Peyer's patch (tissue), 4 donors: ENCODE measurements at regions not wholly inside any gene's neighbourhood (a gene's known extent, or its start where the extent isn't known, plus 50 kb on each side); places are given as distances from the start of the nearest gene placed in this dataset.

Experiments used
- DNase-seq, 3 donors: peaks; one replicate each; pipeline ENCODE4 v3.0.0-alpha.2; 2017 to 2019
- H3K27ac ChIP-seq, 4 donors: fragments of 200-600 bp; sonication (generic); one replicate each; pipeline ENCODE4 v1.5.1; 2016 to 2019
- H3K27me3 ChIP-seq, 2 donors: fragments of 200-600 bp; sonication (generic); one replicate each; pipeline ENCODE4 v1.5.1; 2019
- H3K36me3 ChIP-seq, 3 donors: fragments of 200-600 bp; sonication (generic); one replicate each; pipeline ENCODE4 v1.5.1; 2016 to 2019
- H3K4me1 ChIP-seq, 4 donors: fragments of 200-600 bp; sonication (generic); one replicate each; pipeline ENCODE4 v1.5.1; 2016 to 2019
- H3K4me3 ChIP-seq, 4 donors: fragments of 200-600 bp; sonication (generic); 1 replicate in 3 of 4; 2 replicates in 1 of 4; pipeline ENCODE4 v1.5.1; 2016 to 2019; ENCODE audit warnings: mild to moderate bottlenecking in 1 of 4
- H3K9me3 ChIP-seq, 4 donors: fragments of 200-600 bp; sonication (generic); one replicate each; pipeline ENCODE4 v1.5.1; 2016 to 2019; ENCODE audit warnings: mild to moderate bottlenecking in 1 of 4
- CTCF ChIP-seq, 6 experiments: fragments of 450-650 bp in 4 of 6; fragments of 200-600 bp in 2 of 6; sonication (generic) in 1 of 6; IDR thresholded peaks; one replicate each; pipeline ENCODE4 v1.5.1; 2017 to 2019; ENCODE audit warnings: antibody characterized with exemption in 6 of 6, mild to moderate bottlenecking in 3 of 6, moderate library complexity in 1 of 6
- POLR2A ChIP-seq, 2 donors: fragments of 450-650 bp; IDR thresholded peaks; one replicate each; pipeline ENCODE4 v1.5.1; 2017; ENCODE audit warnings: antibody characterized with exemption in 2 of 2, mild to moderate bottlenecking in 2 of 2, moderate library complexity in 2 of 2

- no peaks in the 10 kb centered on the region for H3K4me1 ChIP-seq
Observed at GRCh38 chr4:31649878-31650277, 929.7 kb downstream of the PCDH7 start.

GRCh38 chr4:31651541-31651940, 931.4 kb downstream of the PCDH7 start:
- Histone ChIP-seq H3K4me3 (no peak overlapping the region), H3K36me3 (no peaks in the 10 kb centered on the region), H3K9me3 (no peaks in the 10 kb centered on the region), H3K27ac (no peak overlapping the region), H3K4me1 (no peaks in the 10 kb centered on the region), H3K27me3 (no peaks in the 10 kb centered on the region)
- no peak for DNase-seq
- no peak for TF ChIP-seq CTCF (IDR thresholded peaks at IDR 0.05)
- no peak for TF ChIP-seq POLR2A (IDR thresholded peaks at IDR 0.05)

More at GRCh38 chr4:31649878-31650277, 929.7 kb downstream of the PCDH7 start:
- TF ChIP-seq POLR2A (IDR thresholded peaks at IDR 0.05): no peak
- TF ChIP-seq CTCF (IDR thresholded peaks at IDR 0.05): no peak
- H3K4me3 ChIP-seq: no peak overlapping the region
- no peak overlapping the region for H3K27ac ChIP-seq
- H3K36me3 ChIP-seq: no peaks in the 10 kb centered on the region
- H3K9me3 ChIP-seq: no peaks in the 10 kb centered on the region
- H3K27me3 ChIP-seq: no peaks in the 10 kb centered on the region
- DNase-seq: no peak

GRCh38 chr4:31655328-31655727, 935.2 kb downstream of the PCDH7 start:
- H3K36me3 ChIP-seq: no peaks in the 10 kb centered on the region
- DNase-seq: no peak
- H3K4me1 ChIP-seq: no peaks in the 10 kb centered on the region
- no peak for TF ChIP-seq POLR2A (IDR thresholded peaks at IDR 0.05)
- TF ChIP-seq CTCF (IDR thresholded peaks at IDR 0.05): no peak
- H3K27me3 ChIP-seq: no peaks in the 10 kb centered on the region
- no peak overlapping the region for H3K27ac ChIP-seq
- H3K9me3 ChIP-seq: no peaks in the 10 kb centered on the region
- no peak overlapping the region for H3K4me3 ChIP-seq

- H3K4me1 ChIP-seq: no peaks in the 10 kb centered on the region
- no peak for DNase-seq
- H3K27ac ChIP-seq: no peak overlapping the region
- no peaks in the 10 kb centered on the region for H3K9me3 ChIP-seq
- no peaks in the 10 kb centered on the region for H3K36me3 ChIP-seq
- TF ChIP-seq CTCF (IDR thresholded peaks at IDR 0.05): no peak
- TF ChIP-seq POLR2A (IDR thresholded peaks at IDR 0.05): no peak
- no peak overlapping the region for H3K4me3 ChIP-seq
- no peaks in the 10 kb centered on the region for H3K27me3 ChIP-seq
Observed at GRCh38 chr4:31657859-31658570, 937.8 kb downstream of the PCDH7 start.

- TF ChIP-seq CTCF (IDR thresholded peaks at IDR 0.05): no peak
- TF ChIP-seq POLR2A (IDR thresholded peaks at IDR 0.05): no peak
- DNase-seq: no peak
- Histone ChIP-seq H3K27ac (no peak overlapping the region), H3K9me3 (no peaks in the 10 kb centered on the region), H3K27me3 (no peaks in the 10 kb centered on the region), H3K4me3 (no peak overlapping the region), H3K36me3 (no peaks in the 10 kb centered on the region), H3K4me1 (no peaks in the 10 kb centered on the region)
Observed at GRCh38 chr4:31660916-31661315, 940.7 kb downstream of the PCDH7 start.

- no peak for TF ChIP-seq POLR2A (IDR thresholded peaks at IDR 0.05)
- no peak for TF ChIP-seq CTCF (IDR thresholded peaks at IDR 0.05)
- Histone ChIP-seq H3K4me3 (no peak overlapping the region), H3K36me3 (no peaks in the 10 kb centered on the region), H3K4me1 (no peaks in the 10 kb centered on the region), H3K27ac (no peak overlapping the region), H3K27me3 (no peaks in the 10 kb centered on the region), H3K9me3 (no peaks in the 10 kb centered on the region)
- no peak for DNase-seq
Observed at GRCh38 chr4:31662951-31663350, 942.8 kb downstream of the PCDH7 start.
